ENCODE measurements at regions not wholly inside any gene's neighbourhood (a gene's known extent, or its start where the extent isn't known, plus 50 kb on each side); places are given as distances from the start of the nearest gene placed in this dataset.

DNA sequence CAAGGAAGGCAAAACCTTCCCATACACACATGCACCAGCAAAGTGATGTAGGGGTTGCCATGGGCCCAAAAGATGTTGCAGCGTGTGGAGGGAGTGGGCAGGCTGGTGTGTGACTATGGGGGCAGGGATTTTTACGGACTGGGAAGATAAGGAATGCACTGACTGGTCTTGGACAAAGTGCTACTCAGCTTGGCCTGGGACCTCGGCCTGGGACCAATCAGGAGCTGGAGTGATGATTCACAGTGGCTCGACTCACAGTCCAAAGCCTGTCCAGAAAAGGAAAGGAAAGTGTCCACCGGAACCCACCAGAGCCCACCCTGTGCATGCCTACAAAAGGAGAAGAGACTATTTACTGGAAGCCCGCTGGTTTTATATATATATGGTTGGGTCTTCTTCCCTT lies 567.0 kb upstream of the GNPDA2 start:
- H3K9ac ChIP-seq, result no peak overlapping the region
- H3K4me3 ChIP-seq, result no peak overlapping the region
- H3K79me2 ChIP-seq (ENCODE audit: insufficient read depth), result no peaks in the 10 kb centered on the region
- H3K4me2 ChIP-seq (ENCODE audit: unreplicated experiment), result no peak overlapping the region
- no peaks in the 10 kb centered on the region for H3K4me1 ChIP-seq (ENCODE audit: insufficient read depth)
- H4K20me1 ChIP-seq (ENCODE audit: insufficient read depth), result no peaks in the 10 kb centered on the region
- no peaks in the 10 kb centered on the region for H3K9me2 ChIP-seq (ENCODE audit: insufficient read depth)
- no peaks in the 10 kb centered on the region for H3K9me3 ChIP-seq (ENCODE audit: low read depth)
- H3K36me3 ChIP-seq (ENCODE audit: low read depth), result no peaks in the 10 kb centered on the region
- no peak overlapping the region for H2AFZ ChIP-seq
- no peaks in the 10 kb centered on the region for H3K27me3 ChIP-seq (replicated peaks; ENCODE audit: insufficient read depth)
- TF ChIP-seq EZH2 (IDR thresholded peaks at IDR 0.05; ENCODE audit: insufficient read depth, poor library complexity, severe bottlenecking) (no peak), EZH2phosphoT487 (IDR thresholded peaks at IDR 0.05; ENCODE audit: insufficient read depth, low read depth) (no peak)
- H3F3A ChIP-seq (ENCODE audit: insufficient read depth), result no peaks in the 10 kb centered on the region
- WGBS, 2 experiments (ENCODE audit: low coverage in 1 of 2, low lambda C conversion rate in 2 of 2, missing lambda C conversion rate in 2 of 2), result 27 to 38% methylated on average over 6 of the region's 6 CpGs
- no peak overlapping the region for H3K27ac ChIP-seq
- DNase-seq, result no peak
- in situ Hi-C loops (cut with MboI), result no loop called here

DNA sequence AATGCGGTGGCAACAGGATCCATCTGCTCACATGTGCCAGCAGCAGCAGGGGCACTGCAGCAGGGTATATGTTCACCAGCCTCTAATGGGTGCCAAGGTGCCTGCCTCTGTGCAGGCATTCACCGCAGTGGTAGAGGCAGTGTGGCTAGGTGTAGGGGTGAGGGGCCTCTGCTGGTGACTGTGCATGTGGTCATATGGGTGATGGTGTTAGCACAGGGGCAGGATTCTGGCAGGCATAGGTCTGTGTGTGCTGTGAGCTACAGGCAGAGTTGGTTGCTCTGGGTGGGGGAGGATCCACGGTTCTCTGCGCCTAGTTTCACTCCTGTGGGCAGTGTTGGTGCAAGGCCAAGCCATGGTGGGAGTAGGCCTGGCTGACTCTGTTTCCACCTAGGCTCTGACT lies 566.5 kb upstream of the GNPDA2 start:
- Histone ChIP-seq H3K4me1 (ENCODE audit: insufficient read depth) (no peaks in the 10 kb centered on the region), H3K27ac (no peak overlapping the region), H4K20me1 (ENCODE audit: insufficient read depth) (no peaks in the 10 kb centered on the region), H3K4me2 (ENCODE audit: unreplicated experiment) (no peak overlapping the region), H3K27me3 (replicated peaks; ENCODE audit: insufficient read depth) (no peaks in the 10 kb centered on the region), H3F3A (ENCODE audit: insufficient read depth) (no peaks in the 10 kb centered on the region), H3K9me2 (ENCODE audit: insufficient read depth) (no peaks in the 10 kb centered on the region), H3K9ac (no peak overlapping the region), H3K79me2 (ENCODE audit: insufficient read depth) (no peaks in the 10 kb centered on the region), H3K9me3 (ENCODE audit: low read depth) (no peaks in the 10 kb centered on the region), H3K4me3 (no peak overlapping the region), H3K36me3 (ENCODE audit: low read depth) (no peaks in the 10 kb centered on the region), H2AFZ (no peak overlapping the region)
- 37 to 40% methylated on average over 4 of the region's 4 CpGs for WGBS, 2 experiments (ENCODE audit: low coverage in 1 of 2, low lambda C conversion rate in 2 of 2, missing lambda C conversion rate in 2 of 2)
- DNase-seq, result no peak
- in situ Hi-C loops (cut with MboI), result no loop called here
- TF ChIP-seq EZH2phosphoT487 (IDR thresholded peaks at IDR 0.05; ENCODE audit: insufficient read depth, low read depth) (no peak), EZH2 (IDR thresholded peaks at IDR 0.05; ENCODE audit: insufficient read depth, poor library complexity, severe bottlenecking) (no peak)

DNA sequence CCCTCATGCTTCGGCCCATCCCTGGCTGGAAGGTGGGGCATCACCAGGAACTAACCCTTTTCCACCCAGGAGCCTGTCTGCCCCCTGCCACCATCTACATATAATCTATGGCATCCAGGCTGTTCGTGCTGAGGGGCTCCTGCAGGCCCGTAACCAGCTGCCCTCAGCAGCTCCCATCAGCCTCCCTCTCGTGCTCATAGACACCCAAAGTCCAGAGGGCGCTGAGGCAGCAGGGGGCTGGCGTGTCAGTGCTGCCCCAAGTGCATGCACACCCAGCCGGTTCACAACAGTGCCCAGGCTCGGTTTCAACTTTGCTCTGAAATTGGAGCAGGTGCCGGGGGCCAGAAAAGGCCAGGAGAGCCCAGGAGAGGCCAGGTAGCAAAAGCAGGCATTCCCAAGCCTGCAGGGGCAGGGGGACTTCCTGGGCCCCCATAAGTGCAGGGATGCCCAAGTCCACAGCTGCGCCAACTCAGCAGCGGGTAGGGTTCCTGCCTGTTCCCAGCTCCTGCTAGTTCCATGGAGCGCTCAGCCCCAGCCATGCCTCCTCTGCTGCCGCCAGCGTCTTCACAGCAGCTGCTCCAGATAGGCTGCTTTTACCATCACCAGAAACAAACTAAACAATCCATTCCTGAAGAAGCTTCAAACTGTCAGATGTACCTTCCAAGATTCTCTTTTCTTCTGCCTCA lies 558.2 kb upstream of the GNPDA2 start:
- H3K9ac ChIP-seq, result no peak overlapping the region
- H3F3A ChIP-seq (ENCODE audit: insufficient read depth), result no peaks in the 10 kb centered on the region
- no peaks in the 10 kb centered on the region for H3K9me3 ChIP-seq (ENCODE audit: low read depth)
- in situ Hi-C loops (cut with MboI), result no loop called here
- no peak for DNase-seq
- no peaks in the 10 kb centered on the region for H3K27me3 ChIP-seq (replicated peaks; ENCODE audit: insufficient read depth)
- H2AFZ ChIP-seq, result no peak overlapping the region
- no peaks in the 10 kb centered on the region for H3K79me2 ChIP-seq (ENCODE audit: insufficient read depth)
- no peak overlapping the region for H3K27ac ChIP-seq
- H4K20me1 ChIP-seq (ENCODE audit: insufficient read depth), result no peaks in the 10 kb centered on the region
- no peak overlapping the region for H3K4me3 ChIP-seq
- no peak overlapping the region for H3K4me2 ChIP-seq (ENCODE audit: unreplicated experiment)
- H3K36me3 ChIP-seq (ENCODE audit: low read depth), result no peaks in the 10 kb centered on the region
- TF ChIP-seq EZH2phosphoT487 (IDR thresholded peaks at IDR 0.05; ENCODE audit: insufficient read depth, low read depth) (no peak), EZH2 (IDR thresholded peaks at IDR 0.05; ENCODE audit: insufficient read depth, poor library complexity, severe bottlenecking) (no peak)
- WGBS, 2 experiments (ENCODE audit: low coverage in 1 of 2, low lambda C conversion rate in 2 of 2, missing lambda C conversion rate in 2 of 2), result 35% methylated on average over 14 of the region's 14 CpGs
- H3K4me1 ChIP-seq (ENCODE audit: insufficient read depth), result no peaks in the 10 kb centered on the region
- no peaks in the 10 kb centered on the region for H3K9me2 ChIP-seq (ENCODE audit: insufficient read depth)

DNA sequence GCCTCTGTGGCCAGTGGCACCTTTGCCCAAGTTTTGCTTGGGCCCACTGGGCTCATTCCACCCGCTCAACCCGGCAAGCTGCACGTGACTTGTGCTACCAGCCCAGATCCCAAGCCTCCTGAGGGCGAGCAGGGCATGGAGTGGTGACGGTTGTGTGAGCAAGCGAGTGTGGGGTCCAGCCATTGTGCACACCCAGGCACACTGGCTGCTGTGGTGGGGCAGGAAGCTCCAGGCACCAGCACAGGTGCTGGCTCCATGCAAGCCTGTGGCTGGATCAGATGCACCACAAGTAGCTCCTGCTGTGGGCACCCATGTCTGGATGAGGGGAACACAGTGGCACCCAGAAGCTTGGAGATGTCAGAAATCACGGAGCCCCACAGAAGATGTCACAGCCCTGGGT lies 557.0 kb upstream of the GNPDA2 start:
- H2AFZ ChIP-seq, result no peak overlapping the region
- in situ Hi-C loops (cut with MboI), result no loop called here
- H3K27ac ChIP-seq, result no peak overlapping the region
- no peaks in the 10 kb centered on the region for H3F3A ChIP-seq (ENCODE audit: insufficient read depth)
- H3K36me3 ChIP-seq (ENCODE audit: low read depth), result no peaks in the 10 kb centered on the region
- TF ChIP-seq EZH2 (IDR thresholded peaks at IDR 0.05; ENCODE audit: insufficient read depth, poor library complexity, severe bottlenecking), result no peak
- TF ChIP-seq EZH2phosphoT487 (IDR thresholded peaks at IDR 0.05; ENCODE audit: insufficient read depth, low read depth), result no peak
- no peak for DNase-seq
- no peaks in the 10 kb centered on the region for H3K27me3 ChIP-seq (replicated peaks; ENCODE audit: insufficient read depth)
- no peaks in the 10 kb centered on the region for H3K4me1 ChIP-seq (ENCODE audit: insufficient read depth)
- no peak overlapping the region for H3K4me3 ChIP-seq
- no peaks in the 10 kb centered on the region for H3K9me2 ChIP-seq (ENCODE audit: insufficient read depth)
- 18 to 28% methylated on average over 7 of the region's 7 CpGs for WGBS, 2 experiments (ENCODE audit: low coverage in 1 of 2, low lambda C conversion rate in 2 of 2, missing lambda C conversion rate in 2 of 2)
- H4K20me1 ChIP-seq (ENCODE audit: insufficient read depth), result no peaks in the 10 kb centered on the region
- no peaks in the 10 kb centered on the region for H3K9me3 ChIP-seq (ENCODE audit: low read depth)
- no peak overlapping the region for H3K4me2 ChIP-seq (ENCODE audit: unreplicated experiment)
- no peaks in the 10 kb centered on the region for H3K79me2 ChIP-seq (ENCODE audit: insufficient read depth)
- no peak overlapping the region for H3K9ac ChIP-seq

DNA sequence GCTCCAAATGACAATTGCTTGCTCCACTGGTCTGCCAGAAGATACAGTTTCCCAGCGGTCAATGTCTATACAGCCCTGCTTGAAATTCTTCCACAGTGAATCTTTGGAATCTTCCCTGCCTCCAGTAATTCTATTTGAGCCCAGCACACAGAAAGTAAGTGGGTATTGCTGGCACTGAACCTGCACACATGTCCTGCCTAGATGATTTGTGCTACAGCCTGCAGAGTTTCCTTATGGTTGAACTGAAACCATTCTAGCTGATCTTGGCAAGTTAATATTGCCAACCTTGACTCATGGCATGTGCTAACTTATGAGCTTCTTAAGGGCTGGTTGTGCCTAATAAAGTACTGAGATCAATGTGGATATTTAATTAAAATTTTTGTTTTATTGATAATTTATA lies 553.8 kb upstream of the GNPDA2 start:
- Histone ChIP-seq H3K4me2 (ENCODE audit: unreplicated experiment) (no peak overlapping the region), H3K27me3 (replicated peaks; ENCODE audit: insufficient read depth) (no peaks in the 10 kb centered on the region), H3K9me3 (ENCODE audit: low read depth) (no peaks in the 10 kb centered on the region), H3F3A (ENCODE audit: insufficient read depth) (no peaks in the 10 kb centered on the region), H4K20me1 (ENCODE audit: insufficient read depth) (no peaks in the 10 kb centered on the region), H3K79me2 (ENCODE audit: insufficient read depth) (no peaks in the 10 kb centered on the region), H3K9me2 (ENCODE audit: insufficient read depth) (no peaks in the 10 kb centered on the region), H3K36me3 (ENCODE audit: low read depth) (no peaks in the 10 kb centered on the region), H3K4me1 (ENCODE audit: insufficient read depth) (no peaks in the 10 kb centered on the region), H3K9ac (no peak overlapping the region), H2AFZ (no peak overlapping the region), H3K27ac (no peak overlapping the region), H3K4me3 (no peak overlapping the region)
- in situ Hi-C loops (cut with MboI), result no loop called here
- TF ChIP-seq EZH2 (IDR thresholded peaks at IDR 0.05; ENCODE audit: insufficient read depth, poor library complexity, severe bottlenecking) (no peak), EZH2phosphoT487 (IDR thresholded peaks at IDR 0.05; ENCODE audit: insufficient read depth, low read depth) (no peak)
- WGBS, 2 experiments (ENCODE audit: low coverage in 1 of 2, low lambda C conversion rate in 2 of 2, missing lambda C conversion rate in 2 of 2), result 28 to 38% methylated on average over 1 of the region's 1 CpG
- no peak for DNase-seq
